GM10248 (cell line): ENCODE measurements at regions not wholly inside any gene's neighbourhood (a gene's known extent, or its start where the extent isn't known, plus 50 kb on each side); places are given as distances from the start of the nearest gene placed in this dataset.

Source experiments
- CTCF ChIA-PET: fragments of 300-600 bp; sonication (Branson Sonifier 250); formaldehyde crosslinking; extraction: SDS; loops from one replicate; lab custom pipeline; 2021; ENCODE audit warnings: antibody characterized with exemption; lab: Yijun Ruan, JAX
- POLR2A ChIA-PET: fragments of 350-650 bp; sonication (Branson Sonifier 250); formaldehyde crosslinking; extraction: SDS; loops from one replicate; lab custom pipeline; 2020; ENCODE audit warnings: antibody characterized with exemption; lab: Yijun Ruan, JAX
- DNase-seq: peaks from one replicate; pipeline ENCODE4 v3.0.0; 2012; ENCODE audit errors: extremely low spot score
- CTCF ChIP-seq: IDR thresholded peaks from 2 replicates; pipeline ENCODE4 v1.5.1; 2012; ENCODE audit warnings: mild to moderate bottlenecking, low read depth; ENCODE audit errors: extremely low read depth, missing control alignments, control extremely low read depth

- POLR2A ChIA-PET, result no interaction called here
- CTCF ChIA-PET, result no interaction called here
- TF ChIP-seq CTCF, result no peak
- DNase-seq, result no peak
These were observed 188.0 kb upstream of the E2F7 start for GRCh38 chr12:77253321-77253720.

- ChIA-PET CTCF (no interaction called here), POLR2A (no interaction called here)
- no peak for TF ChIP-seq CTCF
- DNase-seq, result no peak
These were observed 186.4 kb upstream of the E2F7 start for GRCh38 chr12:77251799-77252198.

GRCh38 chr12:77249892-77250291, 184.5 kb upstream of the E2F7 start:
- CTCF ChIA-PET, result no interaction called here
- DNase-seq, result no peak
- POLR2A ChIA-PET, result no interaction called here

GRCh38 chr12:77248036-77248435, 182.7 kb upstream of the E2F7 start:
- no peak for DNase-seq
- CTCF ChIA-PET, result interaction anchor here (1.1 kb wide), 1 partner anchor 9 kb away, joined by 3 read pairs; no protein-coding TSS in a partner anchor
- no peak for TF ChIP-seq CTCF
- POLR2A ChIA-PET, result no interaction called here

More at GRCh38 chr12:77249892-77250291, 184.5 kb upstream of the E2F7 start:
- no peak for TF ChIP-seq CTCF

- POLR2A ChIA-PET, result no interaction called here
- no peak for TF ChIP-seq CTCF
- CTCF ChIA-PET, result interaction anchor here (0.9 to 1.5 kb wide), 3 partner anchors 9 to 18 kb away, joined by 3 to 6 read pairs (median 3); no protein-coding TSS in a partner anchor
- DNase-seq, result no peak
These were observed 182.2 kb upstream of the E2F7 start for GRCh38 chr12:77247542-77247941.

- CTCF ChIA-PET, result interaction anchor here (1.0 kb wide), 1 partner anchor 13 kb away, joined by 3 read pairs; no protein-coding TSS in a partner anchor
- TF ChIP-seq CTCF, result no peak
- POLR2A ChIA-PET, result no interaction called here
- DNase-seq, result no peak
These were observed 178.0 kb upstream of the E2F7 start for GRCh38 chr12:77243345-77243744.
